Spinal cord (tissue), 9 donors: ENCODE measurements at regions not wholly inside any gene's neighbourhood (a gene's known extent, or its start where the extent isn't known, plus 50 kb on each side); places are given as distances from the start of the nearest gene placed in this dataset.
"Not testable (repeated sequence)": the region's sequence is repeated elsewhere in the genome, so short reads cannot be mapped to it uniquely, and the experiment has no call there.

Experiments used
- DNase-seq, 6 donors: peaks; one replicate each; pipeline versions ENCODE4 v3.0.0 to v3.0.0-alpha.2; 2013 to 2015; ENCODE audit warnings: low spot score in 6 of 6, low read depth in 4 of 6
- H3K27ac ChIP-seq: one replicate; pipeline ENCODE4 v1.5.1; 2013; ENCODE audit warnings: low read depth, low read length, control low read depth
- H3K27me3 ChIP-seq: one replicate; pipeline ENCODE4 v1.6.1; 2013; ENCODE audit warnings: low read length; ENCODE audit not compliant: control insufficient read depth, insufficient read depth
- H3K36me3 ChIP-seq: one replicate; pipeline ENCODE4 v1.6.1; 2013; ENCODE audit warnings: low read length; ENCODE audit not compliant: control insufficient read depth, insufficient read depth
- H3K4me1 ChIP-seq: one replicate; pipeline ENCODE4 v1.6.1; 2013; ENCODE audit warnings: low read length; ENCODE audit not compliant: control insufficient read depth, insufficient read depth
- H3K4me3 ChIP-seq: one replicate; pipeline ENCODE4 v1.5.1; 2013; ENCODE audit warnings: low read depth, low read length, control low read depth
- H3K9me3 ChIP-seq: one replicate; pipeline ENCODE4 v1.6.1; 2013; ENCODE audit warnings: low read length; ENCODE audit not compliant: control insufficient read depth, insufficient read depth
- WGBS: methylation state at CpG from one replicate; pipeline ENCODE4 v1.1.5; 2013; ENCODE audit warnings: missing lambda C conversion rate; ENCODE audit not compliant: insufficient coverage; 5-methylcytosine and 5-hydroxymethylcytosine counted together
- donor health status: healthy.

- no CpG with 5 or more reads among the region's 3 CpGs for WGBS
- DNase-seq = peak in 2 of 6 donors; percentile 21 to 84
- H3K9me3 ChIP-seq = no peaks in the 10 kb centered on the region
- H3K4me3 ChIP-seq = no peak overlapping the region
- no peaks in the 10 kb centered on the region for H3K4me1 ChIP-seq
- no peaks in the 10 kb centered on the region for H3K36me3 ChIP-seq
- H3K27me3 ChIP-seq = no peaks in the 10 kb centered on the region
- H3K27ac ChIP-seq = no peak overlapping the region
Observed at GRCh38 chr11:103596315-103596714, 440.1 kb upstream of the DDI1 start.

GRCh38 chr11:103601225-103601846, 435.1 kb upstream of the DDI1 start:
- no peaks in the 10 kb centered on the region for H3K36me3 ChIP-seq
- DNase-seq = peak in 2 of 6 donors; percentile 50 to 68
- no CpG with 5 or more reads among the region's 3 CpGs for WGBS
- H3K4me1 ChIP-seq = no peaks in the 10 kb centered on the region
- no peaks in the 10 kb centered on the region for H3K9me3 ChIP-seq
- no peak overlapping the region for H3K27ac ChIP-seq
- no peak overlapping the region for H3K4me3 ChIP-seq
- H3K27me3 ChIP-seq = no peaks in the 10 kb centered on the region

- DNase-seq = peak in 1 of 6 donors; percentile 22
- no peaks in the 10 kb centered on the region for H3K9me3 ChIP-seq
- no peaks in the 10 kb centered on the region for H3K27me3 ChIP-seq
- no peak overlapping the region for H3K27ac ChIP-seq
- H3K4me3 ChIP-seq = no peak overlapping the region
- H3K4me1 ChIP-seq = no peaks in the 10 kb centered on the region
- no peaks in the 10 kb centered on the region for H3K36me3 ChIP-seq
Observed at GRCh38 chr11:103602840-103603239, 433.6 kb upstream of the DDI1 start.

GRCh38 chr11:103604310-103604709, 432.1 kb upstream of the DDI1 start:
- H3K4me1 ChIP-seq = no peaks in the 10 kb centered on the region
- no peak overlapping the region for H3K27ac ChIP-seq
- H3K4me3 ChIP-seq = no peak overlapping the region
- no peaks in the 10 kb centered on the region for H3K36me3 ChIP-seq
- DNase-seq = no peak
- H3K27me3 ChIP-seq = no peaks in the 10 kb centered on the region
- no peaks in the 10 kb centered on the region for H3K9me3 ChIP-seq
- WGBS = no CpG with 5 or more reads among the region's 2 CpGs

- no peak for DNase-seq
- Histone ChIP-seq H3K4me1 (no peaks in the 10 kb centered on the region), H3K36me3 (no peaks in the 10 kb centered on the region), H3K27ac (no peak overlapping the region), H3K27me3 (no peaks in the 10 kb centered on the region), H3K9me3 (no peaks in the 10 kb centered on the region), H3K4me3 (no peak overlapping the region)
- WGBS = no CpG with 5 or more reads among the region's 3 CpGs
Observed at GRCh38 chr11:103608566-103608965, 427.9 kb upstream of the DDI1 start.

- Histone ChIP-seq H3K4me1 (no peaks in the 10 kb centered on the region), H3K27ac (no peak overlapping the region), H3K4me3 (no peak overlapping the region), H3K36me3 (no peaks in the 10 kb centered on the region), H3K27me3 (no peaks in the 10 kb centered on the region), H3K9me3 (no peaks in the 10 kb centered on the region)
- 100% methylated on average over 1 of the region's 2 CpGs for WGBS
- DNase-seq = no peak
Observed at GRCh38 chr11:103609117-103610066, 427.0 kb upstream of the DDI1 start.

GRCh38 chr11:103610435-103610834, 426.0 kb upstream of the DDI1 start:
- Histone ChIP-seq H3K4me3 (no peak overlapping the region), H3K9me3 (no peaks in the 10 kb centered on the region), H3K4me1 (no peaks in the 10 kb centered on the region), H3K27me3 (no peaks in the 10 kb centered on the region), H3K27ac (no peak overlapping the region), H3K36me3 (no peaks in the 10 kb centered on the region)
- no peak for DNase-seq

GRCh38 chr11:103611526-103612260, 424.7 kb upstream of the DDI1 start:
- not testable (repeated sequence) for H3K4me3 ChIP-seq, H3K27me3 ChIP-seq, H3K27ac ChIP-seq, H3K36me3 ChIP-seq, DNase-seq, H3K4me1 ChIP-seq, H3K9me3 ChIP-seq
- WGBS = 80% methylated on average over 4 of the region's 7 CpGs

- H3K4me1 ChIP-seq, H3K9me3 ChIP-seq: not testable (repeated sequence)
- WGBS = 84% methylated on average over 9 of the region's 9 CpGs
Observed at GRCh38 chr11:103612451-103612850, 424.0 kb upstream of the DDI1 start.

More at GRCh38 chr11:103612451-103612850, 424.0 kb upstream of the DDI1 start:
- not testable (repeated sequence) for H3K4me3 ChIP-seq, H3K36me3 ChIP-seq, DNase-seq, H3K27ac ChIP-seq, H3K27me3 ChIP-seq
